Choroid plexus epithelial cell (primary cell): ENCODE measurements at regions not wholly inside any gene's neighbourhood (a gene's known extent, or its start where the extent isn't known, plus 50 kb on each side); places are given as distances from the start of the nearest gene placed in this dataset.
A peak's percentile ranks its signal among the peaks of the same experiment; 100 is the strongest.

Experiments
- DNase-seq: peaks from one replicate; pipeline ENCODE4 v3.0.0-alpha.2; 2010; ENCODE audit warnings: low read depth
- H3K4me3 ChIP-seq: 2 replicates; pipeline ENCODE4 v1.5.1; 2011; ENCODE audit warnings: low read depth, mild to moderate bottlenecking, control low read depth, low read length, moderate library complexity
- TF ChIP-seq, protein P1 (sequence below): conservative IDR thresholded peaks from 2 replicates; pipeline ENCODE4 v1.5.1; 2011; ENCODE audit warnings: low read depth, mild to moderate bottlenecking, control low read depth, inconsistent platforms, low read length, moderate library complexity

DNA sequence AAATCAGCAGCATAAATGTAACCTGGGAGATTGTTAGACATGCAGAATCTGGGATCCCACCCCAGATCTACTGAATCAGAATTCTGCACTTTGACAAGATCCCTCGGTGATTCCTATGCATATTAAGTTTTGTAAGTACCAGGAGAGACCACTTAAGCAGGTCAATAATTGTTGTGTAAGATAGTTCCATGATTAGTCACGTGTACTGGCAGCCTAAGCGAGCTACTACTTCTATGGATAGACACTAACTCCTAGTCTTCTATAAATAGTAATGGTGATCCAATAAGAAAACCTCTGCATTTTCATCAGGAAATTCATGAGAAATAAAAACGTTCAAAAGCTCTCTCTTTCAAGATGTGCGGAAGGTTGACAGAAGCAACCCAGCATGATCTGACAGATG, 988.2 kb upstream of the CHAC2 start:
- TF ChIP-seq, protein P1, sequence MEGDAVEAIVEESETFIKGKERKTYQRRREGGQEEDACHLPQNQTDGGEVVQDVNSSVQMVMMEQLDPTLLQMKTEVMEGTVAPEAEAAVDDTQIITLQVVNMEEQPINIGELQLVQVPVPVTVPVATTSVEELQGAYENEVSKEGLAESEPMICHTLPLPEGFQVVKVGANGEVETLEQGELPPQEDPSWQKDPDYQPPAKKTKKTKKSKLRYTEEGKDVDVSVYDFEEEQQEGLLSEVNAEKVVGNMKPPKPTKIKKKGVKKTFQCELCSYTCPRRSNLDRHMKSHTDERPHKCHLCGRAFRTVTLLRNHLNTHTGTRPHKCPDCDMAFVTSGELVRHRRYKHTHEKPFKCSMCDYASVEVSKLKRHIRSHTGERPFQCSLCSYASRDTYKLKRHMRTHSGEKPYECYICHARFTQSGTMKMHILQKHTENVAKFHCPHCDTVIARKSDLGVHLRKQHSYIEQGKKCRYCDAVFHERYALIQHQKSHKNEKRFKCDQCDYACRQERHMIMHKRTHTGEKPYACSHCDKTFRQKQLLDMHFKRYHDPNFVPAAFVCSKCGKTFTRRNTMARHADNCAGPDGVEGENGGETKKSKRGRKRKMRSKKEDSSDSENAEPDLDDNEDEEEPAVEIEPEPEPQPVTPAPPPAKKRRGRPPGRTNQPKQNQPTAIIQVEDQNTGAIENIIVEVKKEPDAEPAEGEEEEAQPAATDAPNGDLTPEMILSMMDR: no peak
- DNase-seq: peak; percentile 12

DNA sequence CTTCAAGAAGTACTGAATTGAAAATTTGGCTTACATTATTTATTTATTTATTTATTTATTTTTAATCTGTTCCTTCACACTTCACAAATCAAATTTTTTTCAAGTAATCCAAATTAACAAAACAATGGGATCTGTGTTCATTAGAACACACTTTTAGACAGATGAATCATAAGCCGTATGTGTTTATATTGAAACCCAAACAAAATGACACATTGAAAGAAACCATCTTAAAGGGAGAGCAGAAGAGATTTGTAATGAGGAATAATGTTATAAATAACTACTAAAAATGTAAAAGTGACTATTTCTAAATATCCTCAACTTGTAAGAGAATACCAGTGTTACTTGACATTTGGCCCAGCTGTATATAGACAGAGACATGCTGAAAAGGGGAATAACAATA, 991.0 kb upstream of the CHAC2 start:
- TF ChIP-seq, protein P1: no peak
- no peak overlapping the region for H3K4me3 ChIP-seq
- no peak for DNase-seq

More for the DNA sequence above, 988.2 kb upstream of the CHAC2 start:
- no peak overlapping the region for H3K4me3 ChIP-seq

DNA sequence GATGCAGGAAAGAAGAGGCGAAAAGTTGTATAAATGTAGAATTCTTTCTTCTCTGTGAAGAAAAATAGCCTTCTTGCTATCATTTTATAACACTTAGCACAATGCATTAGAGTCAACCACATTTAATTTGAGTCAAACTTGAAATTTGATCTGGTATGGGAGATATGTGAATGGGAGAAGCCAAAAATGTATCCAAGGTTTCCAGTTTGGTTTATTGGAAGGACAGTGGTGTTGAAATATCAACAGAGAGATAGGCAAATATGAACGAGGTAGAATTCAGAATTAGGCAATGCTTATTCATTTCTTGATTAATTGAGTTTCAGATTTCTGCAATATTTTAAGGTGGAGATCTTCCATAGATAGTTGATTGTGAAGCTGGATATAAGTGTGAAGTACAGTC, 991.9 kb upstream of the CHAC2 start:
- TF ChIP-seq, protein P1: no peak
- no peak for DNase-seq
- no peak overlapping the region for H3K4me3 ChIP-seq

DNA sequence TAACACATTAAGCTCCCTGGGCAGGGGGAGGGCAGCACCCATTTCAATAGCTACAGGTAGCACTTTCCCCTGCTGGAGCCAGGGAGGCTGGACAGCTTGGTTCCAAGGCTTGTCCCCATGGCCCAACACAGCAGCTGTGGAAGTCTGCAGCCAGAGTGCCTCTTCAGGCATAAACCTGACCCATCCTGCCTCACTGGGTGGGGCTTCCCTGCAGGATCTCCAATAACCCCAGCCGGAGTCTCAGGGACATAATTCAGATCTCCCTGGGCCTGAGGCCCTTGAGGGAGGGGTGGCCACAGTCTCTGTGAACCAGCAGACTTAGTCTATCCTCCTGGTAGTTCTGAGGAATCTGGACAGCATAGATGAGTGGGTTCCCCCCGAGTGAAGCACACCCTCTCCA, 1001.9 kb upstream of the CHAC2 start:
- H3K4me3 ChIP-seq: no peak overlapping the region
- DNase-seq: no peak
- TF ChIP-seq, protein P1: no peak

DNA sequence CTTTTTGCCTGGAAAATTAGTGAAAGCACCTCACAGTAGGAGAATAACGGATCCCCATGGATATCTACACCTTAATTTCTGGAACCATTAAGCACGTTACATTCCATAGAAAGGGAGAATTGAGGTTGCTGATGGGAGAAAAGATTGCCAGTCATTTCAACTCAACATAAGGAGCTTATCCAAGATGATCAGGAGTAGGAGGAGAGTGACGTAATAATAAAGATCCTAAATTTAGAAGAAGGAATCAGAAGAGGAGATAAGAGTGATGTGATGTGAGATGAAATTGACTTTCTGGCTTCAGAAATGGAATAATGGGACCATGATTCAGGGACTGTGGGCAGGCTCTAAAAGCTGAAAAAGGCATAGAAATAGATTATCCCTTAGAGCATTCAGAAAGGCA, 1017.8 kb upstream of the CHAC2 start:
- H3K4me3 ChIP-seq: no peak overlapping the region

DNA sequence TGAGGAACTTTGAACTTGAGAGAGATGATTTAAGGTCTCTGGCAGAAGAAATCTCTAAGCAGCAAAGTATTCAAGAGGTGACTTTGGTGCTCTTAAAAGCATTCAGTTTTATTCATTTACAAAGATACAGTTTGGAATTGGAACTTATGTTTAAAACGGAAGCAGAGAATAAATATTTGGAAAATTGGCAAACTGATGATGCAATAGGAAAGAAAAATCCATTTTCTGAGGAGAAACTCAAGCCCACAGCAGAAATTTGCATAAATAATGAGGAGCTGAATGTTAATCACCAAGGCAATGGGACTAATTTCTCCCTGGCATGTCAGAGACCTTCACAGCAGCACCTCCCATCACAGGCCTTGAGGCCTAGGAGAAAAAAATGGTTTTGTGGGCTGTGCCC, 1022.5 kb upstream of the CHAC2 start:
- H3K4me3 ChIP-seq: no peak overlapping the region
- DNase-seq: no peak
- TF ChIP-seq, protein P1: no peak

More for the DNA sequence above, 1017.8 kb upstream of the CHAC2 start:
- TF ChIP-seq, protein P1: no peak
- DNase-seq: no peak

DNA sequence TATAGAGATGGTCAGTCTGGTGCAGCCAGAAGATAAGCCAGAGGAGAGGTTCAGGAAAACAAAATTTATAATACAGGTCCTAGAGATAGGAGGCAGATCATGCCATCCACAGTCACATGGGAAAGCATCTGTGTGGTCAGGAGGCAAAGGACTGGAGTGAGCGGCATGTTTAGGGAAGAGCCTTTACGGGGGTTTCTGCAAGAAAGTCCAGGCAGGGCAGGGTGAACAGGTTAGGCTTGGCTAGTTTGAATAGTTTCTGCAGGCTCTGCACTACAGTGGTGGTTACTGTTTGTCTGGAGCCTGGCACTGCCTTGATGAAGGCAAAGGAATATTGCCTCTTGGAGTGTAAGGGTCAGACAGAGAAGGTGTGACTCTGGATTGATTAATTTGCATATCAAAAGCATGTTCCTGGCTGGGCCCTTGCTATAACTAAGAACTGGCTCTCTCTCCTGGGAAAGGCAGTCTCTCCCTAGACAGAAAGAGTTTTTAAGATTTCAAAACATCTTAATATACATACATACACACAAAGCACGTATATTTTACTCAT, 1034.7 kb upstream of the CHAC2 start:
- TF ChIP-seq, protein P1: no peak
- H3K4me3 ChIP-seq: no peak overlapping the region
- DNase-seq: no peak
